HFF-Myc (cell line): ENCODE measurements at regions not wholly inside any gene's neighbourhood (a gene's known extent, or its start where the extent isn't known, plus 50 kb on each side); places are given as distances from the start of the nearest gene placed in this dataset.
"Not testable (repeated sequence)": the region's sequence is repeated elsewhere in the genome, so short reads cannot be mapped to it uniquely, and the experiment has no call there.

Experiments
- DNase-seq: peaks from one replicate; pipeline ENCODE4 v3.0.0-alpha.2; 2011; ENCODE audit warnings: low read depth; ENCODE audit errors: extremely low read depth
- H3K4me3 ChIP-seq: replicated peaks from 2 replicates; pipeline ENCODE4 v1.5.1; 2011; ENCODE audit warnings: low read depth, mild to moderate bottlenecking, control low read depth, low read length
- TF ChIP-seq, protein P1 (sequence below): IDR thresholded peaks from 2 replicates; pipeline ENCODE4 v1.5.1; 2012; ENCODE audit warnings: mild to moderate bottlenecking, low read depth, low read length, control low read depth; ENCODE audit errors: missing control alignments

DNA sequence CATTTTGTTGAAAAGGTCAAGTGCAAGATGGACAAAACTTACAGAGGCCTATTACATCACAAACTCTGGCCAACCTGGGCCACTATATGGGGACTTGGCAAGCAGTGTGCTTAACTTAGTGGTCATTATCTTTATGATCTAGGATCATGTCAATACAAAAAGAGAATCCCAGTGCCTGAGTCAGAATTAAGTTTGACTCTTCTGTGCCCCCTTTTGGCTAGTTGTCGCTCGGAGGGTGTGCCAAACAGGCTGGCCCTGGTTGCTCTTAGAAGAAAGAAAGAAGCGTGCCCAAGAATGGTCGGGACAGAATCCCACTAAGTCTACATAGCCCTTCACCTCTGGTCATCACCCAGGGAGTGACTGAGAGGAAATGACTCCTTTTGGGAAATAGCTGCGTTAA is 100.1 kb downstream of the EIF4E start:
- no peak overlapping the region for H3K4me3 ChIP-seq
- no peak for DNase-seq
- TF ChIP-seq, protein P1, sequence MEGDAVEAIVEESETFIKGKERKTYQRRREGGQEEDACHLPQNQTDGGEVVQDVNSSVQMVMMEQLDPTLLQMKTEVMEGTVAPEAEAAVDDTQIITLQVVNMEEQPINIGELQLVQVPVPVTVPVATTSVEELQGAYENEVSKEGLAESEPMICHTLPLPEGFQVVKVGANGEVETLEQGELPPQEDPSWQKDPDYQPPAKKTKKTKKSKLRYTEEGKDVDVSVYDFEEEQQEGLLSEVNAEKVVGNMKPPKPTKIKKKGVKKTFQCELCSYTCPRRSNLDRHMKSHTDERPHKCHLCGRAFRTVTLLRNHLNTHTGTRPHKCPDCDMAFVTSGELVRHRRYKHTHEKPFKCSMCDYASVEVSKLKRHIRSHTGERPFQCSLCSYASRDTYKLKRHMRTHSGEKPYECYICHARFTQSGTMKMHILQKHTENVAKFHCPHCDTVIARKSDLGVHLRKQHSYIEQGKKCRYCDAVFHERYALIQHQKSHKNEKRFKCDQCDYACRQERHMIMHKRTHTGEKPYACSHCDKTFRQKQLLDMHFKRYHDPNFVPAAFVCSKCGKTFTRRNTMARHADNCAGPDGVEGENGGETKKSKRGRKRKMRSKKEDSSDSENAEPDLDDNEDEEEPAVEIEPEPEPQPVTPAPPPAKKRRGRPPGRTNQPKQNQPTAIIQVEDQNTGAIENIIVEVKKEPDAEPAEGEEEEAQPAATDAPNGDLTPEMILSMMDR: peak; percentile 29

DNA sequence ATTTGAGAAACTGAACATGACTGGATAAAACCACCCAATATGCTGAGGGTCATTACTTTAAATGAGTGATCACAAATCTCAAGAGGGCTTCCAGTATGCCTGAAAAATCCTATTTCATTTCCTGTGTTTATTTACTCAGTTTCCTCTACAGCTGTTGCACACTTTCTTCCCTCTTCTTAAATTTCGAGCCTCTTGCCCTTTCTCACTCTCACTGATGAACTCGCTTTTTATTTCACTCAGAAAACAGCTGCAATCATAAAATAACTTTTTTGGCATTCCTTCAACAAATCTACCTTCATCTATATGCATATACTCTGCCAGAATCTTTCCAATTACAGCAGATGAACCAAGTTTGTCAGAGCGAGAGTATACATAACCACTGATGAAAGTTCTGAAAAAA is 101.3 kb downstream of the EIF4E start:
- TF ChIP-seq, protein P1: no peak
- DNase-seq: no peak
- no peak overlapping the region for H3K4me3 ChIP-seq

DNA sequence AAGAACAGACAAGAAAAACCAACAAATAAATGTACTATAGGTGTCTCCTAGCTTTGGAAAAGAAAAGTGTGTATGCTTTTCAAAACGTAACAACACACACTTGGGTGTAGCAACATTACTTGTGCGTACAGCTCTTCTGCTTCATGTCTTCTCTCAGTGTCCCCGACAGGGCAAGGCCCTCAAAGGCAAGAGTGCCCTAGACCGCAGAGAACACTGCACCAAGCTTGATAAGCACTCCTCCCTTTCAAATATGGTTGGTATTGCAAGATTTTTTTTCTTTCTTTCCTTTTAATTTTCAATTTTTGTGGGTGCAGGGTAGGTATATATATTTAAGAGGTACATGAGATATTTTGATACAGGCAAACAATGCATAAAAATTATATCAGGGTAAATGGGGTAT is 106.8 kb downstream of the EIF4E start:
- no peak overlapping the region for H3K4me3 ChIP-seq
- no peak for DNase-seq
- TF ChIP-seq, protein P1: no peak

DNA sequence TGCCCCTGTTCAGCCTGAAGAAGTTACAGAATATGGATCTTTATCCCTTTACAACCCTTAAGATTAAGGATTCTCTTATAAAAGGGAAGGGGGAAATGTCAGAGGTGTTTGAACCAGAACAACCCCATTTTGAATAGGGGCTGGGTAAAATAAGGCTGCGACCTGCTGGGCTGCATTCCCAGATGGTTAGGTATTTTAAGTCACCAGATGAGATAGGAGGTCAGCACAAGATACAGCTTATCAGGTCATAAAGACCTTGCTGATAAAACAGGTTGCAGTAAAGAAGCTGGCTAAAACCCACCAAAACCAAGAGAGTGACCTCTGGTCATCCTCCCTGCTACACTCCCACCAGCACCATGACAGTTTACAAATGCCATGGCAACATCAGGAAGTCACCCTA is 110.8 kb downstream of the EIF4E start:
- H3K4me3 ChIP-seq, DNase-seq: not testable (repeated sequence)

DNA sequence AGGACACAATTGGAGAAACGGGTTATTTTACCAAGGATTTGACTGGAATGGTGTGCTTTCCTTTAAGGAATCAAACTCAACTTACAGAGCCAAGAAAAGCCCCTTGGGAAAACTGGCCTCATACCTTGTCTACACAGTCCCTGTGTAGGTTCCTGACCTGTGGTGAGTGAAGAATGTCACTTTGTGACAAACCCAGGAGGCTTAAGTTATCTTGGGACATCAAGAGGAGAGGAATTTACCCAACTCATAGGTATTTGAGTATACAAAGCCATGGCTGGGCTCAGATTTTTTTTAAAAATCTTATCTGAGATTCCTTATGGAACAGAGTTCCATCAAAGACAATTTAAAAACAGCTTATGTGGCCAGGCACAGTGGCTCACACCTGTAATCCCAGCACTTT is 112.1 kb downstream of the EIF4E start:
- H3K4me3 ChIP-seq: no peak overlapping the region
- TF ChIP-seq, protein P1: no peak
- DNase-seq: no peak

DNA sequence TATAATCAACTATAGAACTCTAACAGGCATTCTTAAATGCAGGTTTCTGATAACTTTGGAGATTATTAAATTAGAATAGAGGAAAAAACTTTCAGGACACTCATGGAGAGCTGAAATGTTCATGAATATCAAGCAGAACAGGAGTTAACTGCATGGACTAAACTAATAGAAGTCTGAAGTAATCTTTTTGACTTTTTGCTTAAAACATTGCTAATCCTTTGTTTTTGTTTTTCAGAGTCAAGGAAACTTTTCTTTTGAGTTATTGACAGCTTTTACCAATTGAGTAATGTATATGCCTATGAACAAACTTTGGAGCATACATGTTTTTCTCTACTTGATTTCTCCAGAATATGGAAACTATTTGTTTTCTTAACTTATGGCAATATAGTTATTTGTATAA is 112.5 kb downstream of the EIF4E start:
- TF ChIP-seq, protein P1: no peak
- no peak for DNase-seq
- no peak overlapping the region for H3K4me3 ChIP-seq

DNA sequence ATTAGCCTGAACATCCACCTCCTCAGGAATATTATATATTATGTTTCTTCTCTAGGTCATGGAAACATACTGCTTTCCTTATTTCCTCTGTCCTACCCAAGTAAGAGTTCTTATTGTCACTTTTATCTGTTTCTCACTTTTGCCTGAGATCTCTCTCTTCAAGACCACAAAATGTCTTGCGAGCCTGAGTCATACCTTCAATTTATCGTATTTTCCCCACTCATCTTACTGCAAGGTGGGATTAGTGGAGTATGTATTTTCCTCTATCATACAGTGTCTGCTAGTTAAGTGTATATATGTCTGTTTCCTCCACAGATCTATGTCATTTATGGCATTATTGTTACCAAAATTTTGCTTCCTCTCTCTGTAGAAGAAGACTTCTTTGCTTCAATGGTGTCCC is 124.5 kb downstream of the EIF4E start:
- no peak for DNase-seq
- TF ChIP-seq, protein P1: no peak
- no peak overlapping the region for H3K4me3 ChIP-seq
